Stimulated activated CD4-positive, alpha-beta T cell treated with anti-CD3 and anti-CD28 coated beads, TNF-alpha, amount 100 ng/mL, for 48 hours (primary cell): ENCODE measurements at regions not wholly inside any gene's neighbourhood (a gene's known extent, or its start where the extent isn't known, plus 50 kb on each side); places are given as distances from the start of the nearest gene placed in this dataset.
"Not testable (repeated sequence)": the region's sequence is repeated elsewhere in the genome, so short reads cannot be mapped to it uniquely, and the experiment has no call there.

Source experiments
- DNase-seq, 3 donors: peaks; one replicate each; pipeline ENCODE4 v3.0.0-alpha.2; 2020; ENCODE audit warnings: low read depth in 3 of 3

- no peak for DNase-seq
Observed at GRCh38 chr7:94109556-94109955, 105.4 kb upstream of the BET1 start.

GRCh38 chr7:94111009-94111408 lies 106.9 kb upstream of the BET1 start:
- no peak for DNase-seq

- no peak for DNase-seq
Observed at GRCh38 chr7:94115316-94115715, 111.2 kb upstream of the BET1 start.

GRCh38 chr7:94123136-94123535 lies 119.0 kb upstream of the BET1 start:
- DNase-seq: no peak

GRCh38 chr7:94127026-94127425 lies 122.9 kb upstream of the BET1 start:
- no peak for DNase-seq

GRCh38 chr7:94128072-94128471 lies 123.9 kb upstream of the BET1 start:
- DNase-seq: no peak

- no peak for DNase-seq
Observed at GRCh38 chr7:94129443-94130140, 125.4 kb upstream of the BET1 start.

- no peak for DNase-seq
Observed at GRCh38 chr7:94130716-94131115, 126.6 kb upstream of the BET1 start.

- no peak for DNase-seq
Observed at GRCh38 chr7:94133460-94133859, 129.3 kb upstream of the BET1 start.

GRCh38 chr7:94135180-94135579 lies 131.0 kb upstream of the BET1 start:
- DNase-seq: no peak

- DNase-seq: no peak
Observed at GRCh38 chr7:94142281-94142680, 138.1 kb upstream of the BET1 start.

GRCh38 chr7:94145602-94146001 lies 141.4 kb upstream of the BET1 start:
- DNase-seq: no peak

- DNase-seq: no peak
Observed at GRCh38 chr7:94146408-94146807, 142.3 kb upstream of the BET1 start.

- DNase-seq: no peak
Observed at GRCh38 chr7:94149789-94150545, 145.8 kb upstream of the BET1 start.

GRCh38 chr7:94154182-94154581 lies 150.0 kb upstream of the BET1 start:
- no peak for DNase-seq

GRCh38 chr7:94154858-94155257 lies 150.7 kb upstream of the BET1 start:
- DNase-seq: no peak

GRCh38 chr7:94157659-94158306 lies 153.6 kb upstream of the BET1 start:
- not testable (repeated sequence) for DNase-seq

- no peak for DNase-seq
Observed at GRCh38 chr7:94160719-94161435, 156.7 kb upstream of the BET1 start.

- no peak for DNase-seq
Observed at GRCh38 chr7:94161476-94161875, 157.3 kb upstream of the BET1 start.

- no peak for DNase-seq
Observed at GRCh38 chr7:94169682-94170081, 165.5 kb upstream of the BET1 start.

GRCh38 chr7:94170836-94171235 lies 166.7 kb upstream of the BET1 start:
- no peak for DNase-seq

GRCh38 chr7:94173436-94173835 lies 169.3 kb upstream of the BET1 start:
- no peak for DNase-seq
